Loucy (cell line): ENCODE measurements at regions not wholly inside any gene's neighbourhood (a gene's known extent, or its start where the extent isn't known, plus 50 kb on each side); places are given as distances from the start of the nearest gene placed in this dataset.
"Not testable (repeated sequence)": the region's sequence is repeated elsewhere in the genome, so short reads cannot be mapped to it uniquely, and the experiment has no call there.

Experiments
- EZH2phosphoT487 ChIP-seq: fragments of 200-600 bp; IDR thresholded peaks from 2 replicates; pipeline ENCODE4 v1.6.1; 2018; ENCODE audit warnings: antibody characterized with exemption, mild to moderate bottlenecking, moderate library complexity, borderline replicate concordance
- TF ChIP-seq, protein P1 (sequence below): fragments of 200-600 bp; sonication (generic); conservative IDR thresholded peaks from 2 replicates; pipeline ENCODE4 v1.5.1; 2014; ENCODE audit warnings: mild to moderate bottlenecking, antibody characterized with exemption, low read length

DNA sequence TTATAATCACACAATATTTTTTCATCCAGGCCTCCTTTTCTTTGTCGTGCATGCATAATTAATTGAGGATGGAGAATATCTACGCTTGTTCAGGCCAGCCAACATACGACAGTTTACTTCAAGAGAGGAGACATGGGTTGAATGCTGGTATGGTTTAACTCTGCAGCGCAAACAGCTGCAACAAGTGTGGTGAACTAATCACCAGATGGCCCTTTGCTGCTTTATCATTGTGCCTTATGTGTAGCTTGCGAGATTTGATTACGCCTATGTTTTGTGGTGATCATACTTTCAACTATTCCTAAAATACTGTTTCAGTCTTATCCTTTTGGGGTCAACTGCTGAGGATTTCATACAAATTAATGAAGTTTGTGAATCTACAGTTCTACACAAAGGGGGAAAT lies 105.6 kb downstream of the IGLL1 start:
- not testable (repeated sequence) for TF ChIP-seq EZH2phosphoT487
- TF ChIP-seq, protein P1, sequence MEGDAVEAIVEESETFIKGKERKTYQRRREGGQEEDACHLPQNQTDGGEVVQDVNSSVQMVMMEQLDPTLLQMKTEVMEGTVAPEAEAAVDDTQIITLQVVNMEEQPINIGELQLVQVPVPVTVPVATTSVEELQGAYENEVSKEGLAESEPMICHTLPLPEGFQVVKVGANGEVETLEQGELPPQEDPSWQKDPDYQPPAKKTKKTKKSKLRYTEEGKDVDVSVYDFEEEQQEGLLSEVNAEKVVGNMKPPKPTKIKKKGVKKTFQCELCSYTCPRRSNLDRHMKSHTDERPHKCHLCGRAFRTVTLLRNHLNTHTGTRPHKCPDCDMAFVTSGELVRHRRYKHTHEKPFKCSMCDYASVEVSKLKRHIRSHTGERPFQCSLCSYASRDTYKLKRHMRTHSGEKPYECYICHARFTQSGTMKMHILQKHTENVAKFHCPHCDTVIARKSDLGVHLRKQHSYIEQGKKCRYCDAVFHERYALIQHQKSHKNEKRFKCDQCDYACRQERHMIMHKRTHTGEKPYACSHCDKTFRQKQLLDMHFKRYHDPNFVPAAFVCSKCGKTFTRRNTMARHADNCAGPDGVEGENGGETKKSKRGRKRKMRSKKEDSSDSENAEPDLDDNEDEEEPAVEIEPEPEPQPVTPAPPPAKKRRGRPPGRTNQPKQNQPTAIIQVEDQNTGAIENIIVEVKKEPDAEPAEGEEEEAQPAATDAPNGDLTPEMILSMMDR = not testable (repeated sequence)
